ENCODE measurements at regions not wholly inside any gene's neighbourhood (a gene's known extent, or its start where the extent isn't known, plus 50 kb on each side); places are given as distances from the start of the nearest gene placed in this dataset.
A peak's percentile ranks its signal among the peaks of the same experiment; 100 is the strongest.
"Not testable (repeated sequence)": the region's sequence is repeated elsewhere in the genome, so short reads cannot be mapped to it uniquely, and the experiment has no call there.

DNA sequence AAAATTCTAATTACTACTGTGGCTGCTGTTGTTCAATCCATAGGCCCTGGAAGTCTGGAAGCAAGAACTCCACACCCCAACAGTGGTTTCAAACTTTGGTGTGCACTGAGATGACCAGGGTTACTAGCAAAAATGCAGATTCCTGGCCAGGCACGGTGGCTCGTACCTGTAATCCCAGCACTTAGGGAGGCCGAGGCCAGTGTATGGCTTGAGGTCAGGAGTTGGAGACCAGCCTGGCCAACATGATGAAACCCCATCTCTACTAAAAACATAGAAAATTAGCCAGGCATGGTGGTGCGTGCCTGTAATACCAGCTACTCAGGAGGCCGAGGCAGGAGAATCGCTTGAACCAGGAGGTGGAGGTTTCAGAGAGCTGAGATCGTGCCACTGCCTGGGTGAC, 172.2 kb downstream of the OR4M2 start:
- not testable (repeated sequence) for H3K27me3 ChIP-seq (ENCODE audit: control insufficient read depth in 1 of 2, insufficient read depth in 2 of 2, low read length in 2 of 2); H3K36me3 ChIP-seq (ENCODE audit: control insufficient read depth in 1 of 2, insufficient read depth in 2 of 2, low read length in 2 of 2); H3K9ac ChIP-seq (ENCODE audit: low read depth in 1 of 2, low read length in 2 of 2); H3K27ac ChIP-seq (ENCODE audit: low read depth, low read length); H3K4me3 ChIP-seq (ENCODE audit: low read depth in 1 of 2, low read length in 2 of 2)
- H3K4me1 ChIP-seq (ENCODE audit: control insufficient read depth in 1 of 2, insufficient read depth in 2 of 2, low read length in 2 of 2) = peaks cover 4 to 17% of the 10 kb centered on the region in 2 donors
- peaks cover 30 to 42% of the 10 kb centered on the region in 2 donors for H3K9me3 ChIP-seq (ENCODE audit: control insufficient read depth in 1 of 2, low read length in 2 of 2)

- not testable (repeated sequence) for H3K36me3 ChIP-seq (ENCODE audit: control insufficient read depth in 1 of 2, insufficient read depth in 2 of 2, low read length in 2 of 2); H3K9ac ChIP-seq (ENCODE audit: low read depth in 1 of 2, low read length in 2 of 2); H3K4me3 ChIP-seq (ENCODE audit: low read depth in 1 of 2, low read length in 2 of 2); H3K27ac ChIP-seq (ENCODE audit: low read depth, low read length); H3K27me3 ChIP-seq (ENCODE audit: control insufficient read depth in 1 of 2, insufficient read depth in 2 of 2, low read length in 2 of 2)
- peaks cover 4 to 17% of the 10 kb centered on the region in 2 donors for H3K4me1 ChIP-seq (ENCODE audit: control insufficient read depth in 1 of 2, insufficient read depth in 2 of 2, low read length in 2 of 2)
- peaks cover 27 to 39% of the 10 kb centered on the region in 2 donors for H3K9me3 ChIP-seq (ENCODE audit: control insufficient read depth in 1 of 2, low read length in 2 of 2)
Observed at GRCh38 chr15:22253002-22253675, 172.8 kb downstream of the OR4M2 start.

- Histone ChIP-seq H3K4me3 (ENCODE audit: low read depth in 1 of 2, low read length in 2 of 2) (peak overlapping the region in 1 of 2 donors; percentile 29), H3K27ac (ENCODE audit: low read depth, low read length) (no peak overlapping the region), H3K4me1 (ENCODE audit: control insufficient read depth in 1 of 2, insufficient read depth in 2 of 2, low read length in 2 of 2) (peaks cover 4 to 17% of the 10 kb centered on the region in 2 donors), H3K9ac (ENCODE audit: low read depth in 1 of 2, low read length in 2 of 2) (no peak overlapping the region), H3K9me3 (ENCODE audit: control insufficient read depth in 1 of 2, low read length in 2 of 2) (peaks cover 27 to 44% of the 10 kb centered on the region in 2 donors), H3K27me3 (ENCODE audit: control insufficient read depth in 1 of 2, insufficient read depth in 2 of 2, low read length in 2 of 2) (no peaks in the 10 kb centered on the region), H3K36me3 (ENCODE audit: control insufficient read depth in 1 of 2, insufficient read depth in 2 of 2, low read length in 2 of 2) (no peaks in the 10 kb centered on the region)
Observed at GRCh38 chr15:22253676-22254408, 173.5 kb downstream of the OR4M2 start.

DNA sequence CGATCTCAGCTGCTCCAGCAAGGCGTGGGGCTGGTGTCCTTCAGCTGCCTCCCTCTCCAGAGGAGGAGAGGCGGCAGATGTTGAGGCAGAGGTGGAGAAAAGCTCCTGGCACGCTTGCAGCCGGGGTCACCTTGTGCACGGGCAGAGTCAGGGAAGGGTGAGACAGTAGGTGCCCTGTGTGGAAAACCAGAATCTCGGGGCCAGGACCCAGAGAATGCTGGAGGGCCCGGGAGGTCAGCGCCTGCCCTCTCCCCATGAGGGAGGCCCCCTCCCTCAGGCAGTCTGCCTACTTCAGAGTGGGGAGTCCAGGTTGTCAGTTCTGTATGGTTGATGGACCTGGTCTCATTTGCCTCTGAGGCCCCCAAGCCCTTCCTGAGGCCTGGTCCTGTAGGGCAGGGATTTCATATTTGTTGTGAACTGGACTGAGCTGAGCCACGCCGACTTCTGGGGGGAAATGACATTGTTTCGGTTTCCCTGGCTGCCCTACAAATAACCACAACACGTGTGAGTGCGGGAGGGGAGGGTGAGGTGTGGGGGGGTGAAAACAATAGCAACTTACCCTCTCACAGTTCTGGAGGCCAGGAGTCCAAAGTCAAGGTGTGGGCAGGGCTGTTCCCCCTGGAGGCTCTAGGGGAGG, 174.2 kb downstream of the OR4M2 start:
- H3K27me3 ChIP-seq (ENCODE audit: control insufficient read depth in 1 of 2, insufficient read depth in 2 of 2, low read length in 2 of 2); H3K9ac ChIP-seq (ENCODE audit: low read depth in 1 of 2, low read length in 2 of 2); H3K36me3 ChIP-seq (ENCODE audit: control insufficient read depth in 1 of 2, insufficient read depth in 2 of 2, low read length in 2 of 2); H3K27ac ChIP-seq (ENCODE audit: low read depth, low read length): not testable (repeated sequence)
- Histone ChIP-seq H3K4me3 (ENCODE audit: low read depth in 1 of 2, low read length in 2 of 2) (peak overlapping the region in 1 of 2 donors; percentile 29), H3K9me3 (ENCODE audit: control insufficient read depth in 1 of 2, low read length in 2 of 2) (peaks cover 22 to 49% of the 10 kb centered on the region in 2 donors), H3K4me1 (ENCODE audit: control insufficient read depth in 1 of 2, insufficient read depth in 2 of 2, low read length in 2 of 2) (peaks cover 4 to 17% of the 10 kb centered on the region in 2 donors)

GRCh38 chr15:22255606-22256005, 175.3 kb downstream of the OR4M2 start:
- H3K9ac ChIP-seq (ENCODE audit: low read depth in 1 of 2, low read length in 2 of 2); H3K4me3 ChIP-seq (ENCODE audit: low read depth in 1 of 2, low read length in 2 of 2); H3K27ac ChIP-seq (ENCODE audit: low read depth, low read length); H3K36me3 ChIP-seq (ENCODE audit: control insufficient read depth in 1 of 2, insufficient read depth in 2 of 2, low read length in 2 of 2); H3K27me3 ChIP-seq (ENCODE audit: control insufficient read depth in 1 of 2, insufficient read depth in 2 of 2, low read length in 2 of 2): not testable (repeated sequence)
- peaks cover 17 to 49% of the 10 kb centered on the region in 2 donors for H3K9me3 ChIP-seq (ENCODE audit: control insufficient read depth in 1 of 2, low read length in 2 of 2)
- peaks cover 4 to 20% of the 10 kb centered on the region in 2 donors for H3K4me1 ChIP-seq (ENCODE audit: control insufficient read depth in 1 of 2, insufficient read depth in 2 of 2, low read length in 2 of 2)

DNA sequence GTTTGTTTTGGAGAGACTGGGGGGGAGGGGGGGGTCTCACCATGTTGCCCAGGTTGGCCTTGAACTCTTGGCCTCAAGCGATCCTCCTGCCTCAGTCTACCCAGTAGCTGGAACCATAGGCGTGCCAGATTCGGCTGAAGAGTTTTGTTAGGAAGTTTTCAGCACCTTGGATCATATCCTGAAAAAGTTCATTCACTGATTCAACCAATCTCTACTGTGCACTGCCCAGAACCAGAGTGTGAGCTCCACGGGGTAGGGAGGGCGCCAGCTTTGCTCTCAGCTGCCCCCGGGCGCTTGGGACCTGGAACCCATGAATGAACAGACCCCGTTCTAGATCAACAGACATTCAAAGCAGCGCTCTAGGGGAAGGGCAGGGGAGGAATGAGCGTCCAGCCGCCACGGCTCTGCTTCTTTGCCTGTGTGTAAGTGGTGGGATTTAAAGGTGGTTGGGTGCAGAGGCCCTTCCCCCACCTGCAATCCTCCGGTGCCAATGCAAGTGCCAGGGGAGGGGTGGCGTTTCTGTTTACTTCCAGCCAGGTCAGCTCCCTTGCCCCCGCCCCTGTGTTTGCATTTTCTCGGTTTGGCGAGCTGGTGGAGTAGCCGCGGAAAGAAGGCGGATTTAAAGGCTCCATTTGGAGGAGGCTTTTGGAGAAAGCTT, 176.2 kb downstream of the OR4M2 start:
- not testable (repeated sequence) for H3K36me3 ChIP-seq (ENCODE audit: control insufficient read depth in 1 of 2, insufficient read depth in 2 of 2, low read length in 2 of 2); H3K27me3 ChIP-seq (ENCODE audit: control insufficient read depth in 1 of 2, insufficient read depth in 2 of 2, low read length in 2 of 2); H3K4me3 ChIP-seq (ENCODE audit: low read depth in 1 of 2, low read length in 2 of 2); H3K27ac ChIP-seq (ENCODE audit: low read depth, low read length); H3K9ac ChIP-seq (ENCODE audit: low read depth in 1 of 2, low read length in 2 of 2)
- Histone ChIP-seq H3K4me1 (ENCODE audit: control insufficient read depth in 1 of 2, insufficient read depth in 2 of 2, low read length in 2 of 2) (peaks cover 4 to 20% of the 10 kb centered on the region in 2 donors), H3K9me3 (ENCODE audit: control insufficient read depth in 1 of 2, low read length in 2 of 2) (peaks cover 13 to 45% of the 10 kb centered on the region in 2 donors)

GRCh38 chr15:22257047-22258008, 177.0 kb downstream of the OR4M2 start:
- Histone ChIP-seq H3K27me3 (ENCODE audit: control insufficient read depth in 1 of 2, insufficient read depth in 2 of 2, low read length in 2 of 2) (no peaks in the 10 kb centered on the region), H3K4me3 (ENCODE audit: low read depth in 1 of 2, low read length in 2 of 2) (no peak overlapping the region), H3K4me1 (ENCODE audit: control insufficient read depth in 1 of 2, insufficient read depth in 2 of 2, low read length in 2 of 2) (peaks cover 4 to 20% of the 10 kb centered on the region in 2 donors), H3K9ac (ENCODE audit: low read depth in 1 of 2, low read length in 2 of 2) (no peak overlapping the region), H3K27ac (ENCODE audit: low read depth, low read length) (no peak overlapping the region), H3K36me3 (ENCODE audit: control insufficient read depth in 1 of 2, insufficient read depth in 2 of 2, low read length in 2 of 2) (no peaks in the 10 kb centered on the region), H3K9me3 (ENCODE audit: control insufficient read depth in 1 of 2, low read length in 2 of 2) (peaks cover 8 to 42% of the 10 kb centered on the region in 2 donors)

DNA sequence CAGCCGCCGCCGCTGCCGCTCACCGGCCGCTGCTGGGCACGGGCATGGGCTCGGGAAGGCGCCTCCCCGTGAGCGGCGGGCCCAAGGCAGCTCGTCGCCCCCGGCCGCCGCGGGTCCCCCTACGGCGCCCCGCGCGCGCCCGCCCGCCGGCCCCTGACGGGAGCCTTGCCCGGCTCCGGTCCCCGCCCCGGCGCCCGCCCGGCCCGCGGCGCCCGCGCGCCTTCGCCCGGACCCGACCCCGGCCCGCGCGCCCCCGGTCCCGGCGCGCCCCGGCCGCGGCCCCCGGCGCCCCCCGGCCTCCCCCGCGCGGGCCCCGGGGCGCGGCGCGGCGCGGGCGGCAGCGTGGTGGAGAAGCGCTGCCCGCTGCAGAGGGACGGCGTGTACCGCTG, 177.7 kb downstream of the OR4M2 start:
- Histone ChIP-seq H3K36me3 (ENCODE audit: control insufficient read depth in 1 of 2, insufficient read depth in 2 of 2, low read length in 2 of 2) (no peaks in the 10 kb centered on the region), H3K27ac (ENCODE audit: low read depth, low read length) (no peak overlapping the region), H3K9me3 (ENCODE audit: control insufficient read depth in 1 of 2, low read length in 2 of 2) (peaks cover 13 to 46% of the 10 kb centered on the region in 2 donors), H3K27me3 (ENCODE audit: control insufficient read depth in 1 of 2, insufficient read depth in 2 of 2, low read length in 2 of 2) (no peaks in the 10 kb centered on the region), H3K9ac (ENCODE audit: low read depth in 1 of 2, low read length in 2 of 2) (no peak overlapping the region), H3K4me1 (ENCODE audit: control insufficient read depth in 1 of 2, insufficient read depth in 2 of 2, low read length in 2 of 2) (peaks cover 8 to 22% of the 10 kb centered on the region in 2 donors), H3K4me3 (ENCODE audit: low read depth in 1 of 2, low read length in 2 of 2) (no peak overlapping the region)

DNA sequence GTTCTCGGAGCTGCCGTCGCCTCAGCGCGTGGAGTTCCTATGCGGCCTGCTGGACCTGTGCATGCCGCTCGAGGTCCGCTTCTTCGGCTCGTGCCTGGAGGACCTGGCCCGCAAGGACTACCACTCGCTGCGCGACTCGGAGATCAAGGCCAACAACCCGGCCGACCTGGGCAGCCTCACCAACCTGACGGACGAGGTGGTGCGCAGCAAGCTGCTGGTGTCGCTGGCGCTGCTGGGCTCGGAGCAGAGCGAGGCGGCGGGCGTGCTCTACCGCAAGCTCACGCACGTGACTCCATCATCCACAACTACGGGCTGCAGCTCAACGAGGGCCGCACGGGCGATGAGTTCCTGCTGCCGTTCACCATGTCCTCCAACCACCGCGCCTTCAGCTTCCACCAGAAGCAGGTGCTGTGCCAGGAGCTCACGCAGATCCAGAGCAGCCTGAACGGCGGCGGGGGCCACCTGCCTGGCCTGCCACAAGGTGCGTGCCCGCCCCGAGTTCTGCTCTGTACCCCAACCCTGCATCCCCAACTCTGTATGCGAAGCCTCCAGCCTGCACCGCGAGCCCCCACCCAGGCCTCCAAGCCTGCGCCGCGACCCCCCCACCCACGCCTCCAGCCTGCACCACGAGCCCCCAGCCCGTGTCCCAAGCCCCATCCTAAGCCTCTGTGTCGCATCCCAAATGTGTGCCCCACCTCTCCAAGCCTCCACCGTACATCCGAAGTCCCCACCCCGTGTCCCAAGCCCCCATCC, 178.2 kb downstream of the OR4M2 start:
- Histone ChIP-seq H3K4me1 (ENCODE audit: control insufficient read depth in 1 of 2, insufficient read depth in 2 of 2, low read length in 2 of 2) (peaks cover 7 to 19% of the 10 kb centered on the region in 2 donors), H3K9me3 (ENCODE audit: control insufficient read depth in 1 of 2, low read length in 2 of 2) (peaks cover 13 to 40% of the 10 kb centered on the region in 2 donors), H3K27me3 (ENCODE audit: control insufficient read depth in 1 of 2, insufficient read depth in 2 of 2, low read length in 2 of 2) (no peaks in the 10 kb centered on the region), H3K27ac (ENCODE audit: low read depth, low read length) (no peak overlapping the region), H3K9ac (ENCODE audit: low read depth in 1 of 2, low read length in 2 of 2) (no peak overlapping the region), H3K4me3 (ENCODE audit: low read depth in 1 of 2, low read length in 2 of 2) (no peak overlapping the region), H3K36me3 (ENCODE audit: control insufficient read depth in 1 of 2, insufficient read depth in 2 of 2, low read length in 2 of 2) (no peaks in the 10 kb centered on the region)

Measured in duodenal mucosa (tissue), 2 donors.